22Rv1 (cell line): ENCODE measurements at regions not wholly inside any gene's neighbourhood (a gene's known extent, or its start where the extent isn't known, plus 50 kb on each side); places are given as distances from the start of the nearest gene placed in this dataset.

Experiments
- ZFX ChIP-seq: fragments of 450-650 bp; IDR thresholded peaks from 2 replicates; pipeline ENCODE4 v1.6.1; 2017; ENCODE audit warnings: antibody characterized with exemption, borderline replicate concordance
- TF ChIP-seq, protein P1 (sequence below): fragments of 450-650 bp; IDR thresholded peaks from 2 replicates; pipeline ENCODE4 v1.5.1; 2017; ENCODE audit warnings: mild to moderate bottlenecking

DNA sequence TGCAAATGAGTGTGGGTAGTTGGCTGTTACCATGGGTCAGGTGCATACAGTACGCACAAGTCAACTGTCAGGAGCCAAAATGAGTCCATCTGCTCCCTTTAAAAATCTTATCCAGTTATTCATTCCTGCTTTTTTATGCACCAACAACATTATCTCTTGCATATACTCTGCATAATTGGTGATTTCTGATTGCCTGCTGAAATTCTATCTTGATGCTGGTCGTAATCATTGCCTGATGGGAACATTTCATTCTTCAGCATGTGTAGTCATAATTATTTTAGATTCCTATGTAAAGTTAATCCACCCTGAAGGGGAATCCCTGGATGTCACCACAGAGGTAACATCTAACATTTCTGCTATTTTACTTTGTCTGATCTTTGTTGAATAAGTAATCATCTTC lies 102.2 kb upstream of the RND3 start:
- TF ChIP-seq, protein P1, sequence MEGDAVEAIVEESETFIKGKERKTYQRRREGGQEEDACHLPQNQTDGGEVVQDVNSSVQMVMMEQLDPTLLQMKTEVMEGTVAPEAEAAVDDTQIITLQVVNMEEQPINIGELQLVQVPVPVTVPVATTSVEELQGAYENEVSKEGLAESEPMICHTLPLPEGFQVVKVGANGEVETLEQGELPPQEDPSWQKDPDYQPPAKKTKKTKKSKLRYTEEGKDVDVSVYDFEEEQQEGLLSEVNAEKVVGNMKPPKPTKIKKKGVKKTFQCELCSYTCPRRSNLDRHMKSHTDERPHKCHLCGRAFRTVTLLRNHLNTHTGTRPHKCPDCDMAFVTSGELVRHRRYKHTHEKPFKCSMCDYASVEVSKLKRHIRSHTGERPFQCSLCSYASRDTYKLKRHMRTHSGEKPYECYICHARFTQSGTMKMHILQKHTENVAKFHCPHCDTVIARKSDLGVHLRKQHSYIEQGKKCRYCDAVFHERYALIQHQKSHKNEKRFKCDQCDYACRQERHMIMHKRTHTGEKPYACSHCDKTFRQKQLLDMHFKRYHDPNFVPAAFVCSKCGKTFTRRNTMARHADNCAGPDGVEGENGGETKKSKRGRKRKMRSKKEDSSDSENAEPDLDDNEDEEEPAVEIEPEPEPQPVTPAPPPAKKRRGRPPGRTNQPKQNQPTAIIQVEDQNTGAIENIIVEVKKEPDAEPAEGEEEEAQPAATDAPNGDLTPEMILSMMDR, result no peak
- no peak for TF ChIP-seq ZFX
